Suprapubic skin (tissue), 3 donors: ENCODE measurements at regions not wholly inside any gene's neighbourhood (a gene's known extent, or its start where the extent isn't known, plus 50 kb on each side); places are given as distances from the start of the nearest gene placed in this dataset.

Source experiments
- CTCF ChIP-seq, 2 donors: fragments of 200-600 bp in 1 of 2; fragments of 450-650 bp in 1 of 2; sonication (generic) in 1 of 2; IDR thresholded peaks; one replicate each; pipeline ENCODE4 v1.5.1; 2016 to 2019; ENCODE audit warnings: antibody characterized with exemption in 2 of 2, mild to moderate bottlenecking in 1 of 2, moderate library complexity in 1 of 2
- EP300 ChIP-seq: sonication (generic); formaldehyde crosslinking; IDR thresholded peaks from one replicate; pipeline ENCODE4 v1.6.1; 2017; ENCODE audit warnings: antibody characterized with exemption

GRCh38 chr3:154662851-154663250, 232.9 kb upstream of the GPR149 start:
- TF ChIP-seq EP300, result no peak
- TF ChIP-seq CTCF (IDR thresholded peaks at IDR 0.05), result no peak
